ENCODE measurements at regions not wholly inside any gene's neighbourhood (a gene's known extent, or its start where the extent isn't known, plus 50 kb on each side); places are given as distances from the start of the nearest gene placed in this dataset.

DNA sequence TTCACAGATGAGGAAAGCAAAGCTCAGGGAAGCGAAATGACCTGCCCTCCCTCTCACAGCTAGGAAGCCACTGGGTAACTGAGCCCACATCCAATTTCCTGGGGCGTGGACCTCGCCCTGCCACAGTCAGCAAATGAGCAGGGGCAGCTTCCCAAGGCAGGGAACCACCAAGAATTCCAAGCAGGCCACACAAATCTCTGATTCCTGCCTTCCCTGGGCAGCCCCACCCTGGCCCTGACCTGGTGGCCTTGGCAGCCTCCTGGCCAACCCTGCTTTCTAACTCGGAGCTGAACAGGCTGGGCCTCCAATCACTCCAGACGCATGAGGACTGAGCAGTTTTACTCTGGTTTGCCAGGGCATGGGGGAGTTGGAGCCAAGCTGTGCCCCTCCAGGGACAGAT is 203.7 kb upstream of the TLE3 start:
- Histone ChIP-seq H3F3A (ENCODE audit: control insufficient read depth, insufficient read depth) (no peaks in the 10 kb centered on the region; the same call in 1 of the 2 replicates), H4K20me1 (ENCODE audit: control insufficient read depth, insufficient read depth, low read depth, low read length) (no peaks in the 10 kb centered on the region), H3K79me2 (ENCODE audit: control insufficient read depth, low read length) (no peaks in the 10 kb centered on the region), H3K9me3 (ENCODE audit: control insufficient read depth, insufficient read depth, low read length) (no peaks in the 10 kb centered on the region), H3K4me2 (ENCODE audit: low read length) (no peak overlapping the region), H3K4me1 (ENCODE audit: control insufficient read depth, low read length) (peaks cover 25% of the 10 kb centered on the region), H3K27me3 (ENCODE audit: control insufficient read depth, low read length) (no peaks in the 10 kb centered on the region), H3K9me2 (replicated peaks; ENCODE audit: control insufficient read depth, low read length) (no peaks in the 10 kb centered on the region), H3K36me3 (ENCODE audit: control insufficient read depth, low read length) (no peaks in the 10 kb centered on the region), H3K27ac (ENCODE audit: low read depth, low read length) (no peak overlapping the region), H3K4me3 (ENCODE audit: low read length) (no peak overlapping the region)
- TF ChIP-seq EZH2phosphoT487 (IDR thresholded peaks at IDR 0.05; ENCODE audit: borderline replicate concordance, low read length), result no peak
- TF ChIP-seq, protein P1, sequence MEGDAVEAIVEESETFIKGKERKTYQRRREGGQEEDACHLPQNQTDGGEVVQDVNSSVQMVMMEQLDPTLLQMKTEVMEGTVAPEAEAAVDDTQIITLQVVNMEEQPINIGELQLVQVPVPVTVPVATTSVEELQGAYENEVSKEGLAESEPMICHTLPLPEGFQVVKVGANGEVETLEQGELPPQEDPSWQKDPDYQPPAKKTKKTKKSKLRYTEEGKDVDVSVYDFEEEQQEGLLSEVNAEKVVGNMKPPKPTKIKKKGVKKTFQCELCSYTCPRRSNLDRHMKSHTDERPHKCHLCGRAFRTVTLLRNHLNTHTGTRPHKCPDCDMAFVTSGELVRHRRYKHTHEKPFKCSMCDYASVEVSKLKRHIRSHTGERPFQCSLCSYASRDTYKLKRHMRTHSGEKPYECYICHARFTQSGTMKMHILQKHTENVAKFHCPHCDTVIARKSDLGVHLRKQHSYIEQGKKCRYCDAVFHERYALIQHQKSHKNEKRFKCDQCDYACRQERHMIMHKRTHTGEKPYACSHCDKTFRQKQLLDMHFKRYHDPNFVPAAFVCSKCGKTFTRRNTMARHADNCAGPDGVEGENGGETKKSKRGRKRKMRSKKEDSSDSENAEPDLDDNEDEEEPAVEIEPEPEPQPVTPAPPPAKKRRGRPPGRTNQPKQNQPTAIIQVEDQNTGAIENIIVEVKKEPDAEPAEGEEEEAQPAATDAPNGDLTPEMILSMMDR (IDR thresholded peaks at IDR 0.05; ENCODE audit: low read depth, low read length, poor library complexity, severe bottlenecking), result no peak

DNA sequence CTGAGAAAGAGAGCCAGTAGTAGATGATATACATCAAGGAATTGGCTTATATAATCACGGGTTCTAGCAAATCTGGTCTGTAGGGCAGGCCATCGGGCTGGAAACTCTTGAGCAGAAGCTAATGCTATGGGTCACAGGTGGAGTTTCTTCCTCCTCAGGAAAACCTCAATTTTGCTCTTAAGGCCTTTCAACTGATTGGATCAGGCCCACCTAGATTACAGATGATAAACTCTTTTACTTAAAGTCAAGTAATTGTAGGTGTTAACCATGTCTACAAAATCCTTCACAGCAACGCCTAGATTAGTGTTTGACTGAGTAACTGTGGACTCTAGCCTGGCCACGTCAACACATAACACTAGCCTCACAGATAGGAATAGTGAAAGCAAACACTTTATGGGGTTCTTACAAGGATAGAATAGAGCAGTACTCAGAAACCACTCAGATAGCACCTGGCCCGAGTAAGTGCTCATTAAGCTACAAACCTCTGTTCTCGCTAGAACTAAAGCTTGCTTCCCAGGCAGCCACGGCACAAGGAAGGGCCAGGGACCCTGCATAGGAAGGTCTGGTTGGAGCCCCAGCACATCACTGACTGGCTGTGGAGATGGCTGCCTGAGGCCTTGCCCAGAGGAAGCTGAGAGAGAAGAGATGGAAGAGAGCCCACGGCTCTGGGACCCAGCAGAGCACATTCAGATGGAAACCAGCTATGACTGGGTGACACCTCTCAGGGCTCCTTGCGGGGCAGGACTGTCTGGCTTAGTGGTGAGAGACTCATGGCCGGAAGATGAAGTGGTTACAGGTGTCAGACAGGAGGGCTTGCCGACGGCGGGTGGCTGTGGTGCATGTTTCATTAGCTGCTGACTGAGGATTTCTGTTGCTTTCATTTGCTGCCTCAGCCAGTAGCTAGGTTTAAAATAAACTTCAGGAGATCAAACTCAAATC is 202.5 kb upstream of the TLE3 start:
- Histone ChIP-seq H4K20me1 (ENCODE audit: control insufficient read depth, insufficient read depth, low read depth, low read length) (no peaks in the 10 kb centered on the region), H3K9me3 (ENCODE audit: control insufficient read depth, insufficient read depth, low read length) (no peaks in the 10 kb centered on the region), H3K4me3 (ENCODE audit: low read length) (peak overlapping the region; percentile 9; the same call in 1 of the 2 replicates), H3K4me1 (ENCODE audit: control insufficient read depth, low read length) (peaks cover 30% of the 10 kb centered on the region), H3F3A (ENCODE audit: control insufficient read depth, insufficient read depth) (no peaks in the 10 kb centered on the region; the same call in 1 of the 2 replicates), H3K27me3 (ENCODE audit: control insufficient read depth, low read length) (no peaks in the 10 kb centered on the region), H3K27ac (ENCODE audit: low read depth, low read length) (peak overlapping the region; percentile 35; the same call in 1 of the 2 replicates), H3K36me3 (ENCODE audit: control insufficient read depth, low read length) (no peaks in the 10 kb centered on the region), H3K9me2 (replicated peaks; ENCODE audit: control insufficient read depth, low read length) (no peaks in the 10 kb centered on the region), H3K79me2 (ENCODE audit: control insufficient read depth, low read length) (no peaks in the 10 kb centered on the region), H3K4me2 (ENCODE audit: low read length) (peak overlapping the region; percentile 51)
- TF ChIP-seq EZH2phosphoT487 (IDR thresholded peaks at IDR 0.05; ENCODE audit: borderline replicate concordance, low read length), result no peak
- TF ChIP-seq, protein P1 (IDR thresholded peaks at IDR 0.05; ENCODE audit: low read depth, low read length, poor library complexity, severe bottlenecking), result no peak

DNA sequence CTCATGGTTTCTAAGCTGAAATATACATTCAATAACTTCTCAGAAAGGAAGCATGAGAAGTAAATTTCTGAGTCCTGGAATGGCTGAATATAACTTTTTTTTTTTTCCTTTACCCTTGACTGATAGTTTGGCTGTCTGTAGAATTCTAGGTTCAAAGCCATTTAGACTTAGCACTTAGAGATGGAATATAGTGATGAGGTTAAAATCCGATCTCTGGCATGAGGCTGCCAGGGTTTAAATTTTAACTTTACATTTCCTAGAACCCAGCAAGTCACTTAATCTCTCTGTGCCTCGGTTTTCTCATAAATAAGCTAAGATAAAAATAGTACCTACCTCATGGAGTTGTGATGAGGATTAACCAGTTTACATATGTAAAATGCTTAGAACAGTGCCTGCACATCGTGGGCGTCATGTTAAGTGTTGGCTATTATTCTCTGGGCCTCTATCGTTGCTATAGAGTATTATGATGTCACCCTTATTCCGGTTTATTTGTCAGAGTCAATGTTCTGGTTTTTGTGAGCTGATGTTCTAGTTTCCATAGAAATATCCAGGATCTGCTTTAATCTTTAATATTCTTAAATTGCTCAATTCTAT is 199.8 kb upstream of the TLE3 start:
- Histone ChIP-seq H3F3A (ENCODE audit: control insufficient read depth, insufficient read depth) (no peaks in the 10 kb centered on the region; the same call in 1 of the 2 replicates), H3K9me2 (replicated peaks; ENCODE audit: control insufficient read depth, low read length) (no peaks in the 10 kb centered on the region)

More for the DNA sequence above, 199.8 kb upstream of the TLE3 start:
- no peak overlapping the region for H3K4me2 ChIP-seq (ENCODE audit: low read length)
- TF ChIP-seq, protein P1 (IDR thresholded peaks at IDR 0.05; ENCODE audit: low read depth, low read length, poor library complexity, severe bottlenecking), result no peak
- no peak for TF ChIP-seq EZH2phosphoT487 (IDR thresholded peaks at IDR 0.05; ENCODE audit: borderline replicate concordance, low read length)
- H4K20me1 ChIP-seq (ENCODE audit: control insufficient read depth, insufficient read depth, low read depth, low read length), result no peaks in the 10 kb centered on the region
- no peaks in the 10 kb centered on the region for H3K9me3 ChIP-seq (ENCODE audit: control insufficient read depth, insufficient read depth, low read length)
- H3K36me3 ChIP-seq (ENCODE audit: control insufficient read depth, low read length), result no peaks in the 10 kb centered on the region
- H3K27ac ChIP-seq (ENCODE audit: low read depth, low read length), result no peak overlapping the region
- H3K79me2 ChIP-seq (ENCODE audit: control insufficient read depth, low read length), result no peaks in the 10 kb centered on the region
- H3K27me3 ChIP-seq (ENCODE audit: control insufficient read depth, low read length), result no peaks in the 10 kb centered on the region
- H3K4me1 ChIP-seq (ENCODE audit: control insufficient read depth, low read length), result peaks cover 30% of the 10 kb centered on the region
- no peak overlapping the region for H3K4me3 ChIP-seq (ENCODE audit: low read length)
